GM19351 (cell line): ENCODE measurements at regions not wholly inside any gene's neighbourhood (a gene's known extent, or its start where the extent isn't known, plus 50 kb on each side); places are given as distances from the start of the nearest gene placed in this dataset.
"Not testable (repeated sequence)": the region's sequence is repeated elsewhere in the genome, so short reads cannot be mapped to it uniquely, and the experiment has no call there.

Experiments used
- ATAC-seq: cut with Tn5 transposase; IDR thresholded peaks from one replicate; pipeline ENCODE4 v1.9.1; 2021; ENCODE audit warnings: mild to moderate bottlenecking, moderate library complexity; ENCODE audit not compliant: unreplicated experiment

DNA sequence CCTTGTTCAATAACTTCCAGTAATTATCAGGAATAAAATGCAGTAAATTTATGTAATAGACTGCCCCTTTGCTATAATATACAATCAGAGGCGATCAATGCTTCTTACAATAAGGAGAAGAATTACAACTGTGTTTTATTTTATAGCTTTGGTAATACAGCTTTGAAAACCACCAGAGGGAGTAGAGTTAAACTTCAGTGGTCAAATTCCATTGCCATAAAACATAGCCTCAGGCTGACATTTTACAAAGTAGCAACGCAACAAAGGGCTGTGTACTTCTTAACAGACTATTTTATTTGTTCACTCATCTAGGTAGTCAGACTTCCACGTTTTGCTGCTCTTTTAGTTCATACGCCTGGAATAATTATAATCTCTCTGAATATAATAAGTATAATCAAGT, 58.5 kb downstream of the TEX13C start:
- ATAC-seq: no peak

DNA sequence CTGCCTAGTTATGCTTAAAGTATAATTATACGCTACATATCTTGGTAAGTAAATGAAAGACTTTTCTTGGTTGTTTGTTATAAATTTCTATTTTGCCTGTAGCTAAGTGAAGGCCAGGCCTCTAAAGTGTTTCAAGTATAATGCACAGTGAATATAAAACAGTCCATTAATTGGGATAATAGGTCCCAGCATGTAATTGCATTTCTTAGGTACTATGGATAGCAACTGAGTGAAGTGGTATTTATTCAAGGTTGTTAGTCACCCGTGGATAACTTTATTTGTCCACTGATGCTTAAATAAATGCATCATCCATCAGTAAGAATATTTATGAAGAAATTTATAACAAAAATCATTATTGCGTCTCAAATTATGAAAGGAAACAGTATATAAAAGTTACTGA, 59.1 kb downstream of the TEX13C start:
- ATAC-seq: no peak

DNA sequence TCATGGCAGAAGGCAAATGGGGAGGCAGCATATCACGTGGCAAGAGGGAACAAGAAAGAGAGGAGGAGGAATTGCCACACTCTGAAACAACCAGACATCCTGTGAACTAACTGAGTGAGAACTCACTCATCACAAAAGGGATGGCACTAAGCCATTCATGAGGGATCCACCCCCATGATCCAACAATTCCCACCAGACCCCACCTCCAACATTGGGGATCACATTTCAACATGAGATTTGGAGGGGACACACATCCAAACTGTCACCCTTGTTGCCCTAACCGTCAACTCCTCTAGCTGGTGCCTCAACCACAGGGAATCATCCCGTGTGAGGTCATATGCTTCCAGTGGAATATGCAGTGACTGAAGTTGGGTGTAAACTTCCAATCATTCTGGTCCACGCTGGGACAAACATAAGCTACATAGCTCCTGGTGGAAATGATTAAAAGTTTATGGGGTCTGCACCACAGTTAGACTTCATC, 62.5 kb downstream of the TEX13C start:
- ATAC-seq: no peak

DNA sequence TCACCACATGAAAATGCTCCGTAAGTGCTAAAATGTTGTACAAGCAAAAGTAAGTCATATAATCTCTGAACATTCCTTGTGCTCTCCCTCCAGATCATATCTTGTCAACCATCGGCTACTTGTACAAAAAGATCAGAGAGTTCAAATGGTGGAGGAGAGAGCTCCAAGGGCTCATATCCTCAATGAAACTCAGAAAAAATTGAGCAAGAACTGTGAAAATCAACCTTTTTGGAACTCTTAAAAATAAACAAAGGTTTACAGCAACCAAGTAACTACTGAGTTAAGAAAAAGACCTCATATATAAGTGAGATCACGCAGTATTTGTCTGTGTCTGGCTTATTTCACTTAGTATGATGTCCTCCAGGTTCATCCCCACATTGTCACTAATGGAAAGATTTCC, 63.2 kb downstream of the TEX13C start:
- ATAC-seq: no peak

DNA sequence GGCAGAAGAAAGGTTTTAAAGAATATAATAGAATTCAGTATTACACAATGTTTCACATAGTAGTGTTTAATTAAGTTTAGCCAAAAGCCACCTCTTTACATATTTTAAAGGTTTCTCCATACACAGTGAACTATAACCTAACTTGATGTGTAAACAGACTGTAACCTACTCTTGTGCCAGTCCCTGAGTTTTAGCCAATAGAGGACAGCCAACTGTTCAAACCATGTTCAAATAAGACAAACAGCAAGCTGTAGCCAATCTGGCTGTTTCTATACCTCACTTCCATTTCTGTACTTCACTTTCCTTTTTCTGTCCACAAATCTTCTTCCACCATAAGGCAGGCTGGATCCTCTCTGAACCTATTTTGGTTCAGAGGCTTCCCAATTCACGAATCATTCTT, 65.2 kb downstream of the TEX13C start:
- ATAC-seq: no peak

DNA sequence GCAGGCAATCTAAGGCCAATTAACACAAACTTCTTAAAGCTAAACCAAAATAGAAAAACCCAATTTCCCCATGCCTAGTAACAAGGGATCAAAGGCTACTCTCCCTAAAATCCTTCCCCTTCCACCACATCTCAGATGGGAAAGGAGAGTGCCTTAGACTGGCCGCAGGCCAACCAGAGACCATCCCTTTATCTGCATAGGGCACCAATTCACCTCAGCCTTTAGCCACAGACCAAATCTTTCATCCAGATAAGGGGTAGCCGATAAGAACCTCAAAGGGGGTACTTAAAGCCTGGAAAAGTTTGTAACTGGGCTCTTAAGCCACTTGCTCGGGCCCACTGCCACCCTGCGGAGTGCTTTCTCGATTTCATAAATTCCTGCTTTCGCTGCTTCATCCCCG, 68.3 kb downstream of the TEX13C start:
- no peak for ATAC-seq

DNA sequence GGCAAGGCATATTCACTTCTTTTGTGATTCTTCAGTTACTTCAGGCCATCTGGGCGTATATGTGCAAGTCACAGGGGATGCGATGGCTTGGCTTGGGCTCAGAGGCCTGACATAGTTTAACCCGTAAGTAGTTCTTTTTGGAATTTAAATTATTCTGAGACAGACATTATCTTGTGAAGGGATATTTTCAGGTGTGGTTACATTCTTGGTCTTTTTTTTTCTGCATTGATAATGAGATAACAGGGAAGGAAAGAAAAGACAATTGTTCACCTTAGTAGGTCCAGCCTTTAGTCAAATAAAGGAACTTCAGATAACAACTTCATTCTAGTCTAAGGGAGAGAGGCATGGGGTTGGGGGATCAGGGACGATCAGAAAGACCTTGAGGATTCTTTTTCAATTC, 74.8 kb downstream of the TEX13C start:
- no peak for ATAC-seq

DNA sequence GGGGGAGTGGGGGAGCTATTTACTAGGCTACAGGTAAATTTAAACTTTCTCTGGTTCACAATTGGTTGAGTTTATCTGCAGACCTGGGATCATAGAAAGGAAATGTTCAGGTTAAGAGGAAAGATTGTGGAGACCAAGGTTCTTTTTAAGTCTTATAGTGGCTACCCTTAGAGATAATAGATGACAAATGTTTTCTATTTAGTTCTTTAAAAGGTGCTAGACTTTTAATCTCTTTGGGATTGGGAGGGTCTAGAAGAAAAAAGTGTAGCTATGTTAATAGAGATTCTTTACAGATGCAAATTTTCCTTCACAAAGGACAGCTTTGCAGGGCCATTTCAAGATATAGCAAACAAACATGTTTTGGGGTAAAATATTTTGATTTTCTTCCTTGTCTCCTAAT, 76.0 kb downstream of the TEX13C start:
- ATAC-seq: no peak

DNA sequence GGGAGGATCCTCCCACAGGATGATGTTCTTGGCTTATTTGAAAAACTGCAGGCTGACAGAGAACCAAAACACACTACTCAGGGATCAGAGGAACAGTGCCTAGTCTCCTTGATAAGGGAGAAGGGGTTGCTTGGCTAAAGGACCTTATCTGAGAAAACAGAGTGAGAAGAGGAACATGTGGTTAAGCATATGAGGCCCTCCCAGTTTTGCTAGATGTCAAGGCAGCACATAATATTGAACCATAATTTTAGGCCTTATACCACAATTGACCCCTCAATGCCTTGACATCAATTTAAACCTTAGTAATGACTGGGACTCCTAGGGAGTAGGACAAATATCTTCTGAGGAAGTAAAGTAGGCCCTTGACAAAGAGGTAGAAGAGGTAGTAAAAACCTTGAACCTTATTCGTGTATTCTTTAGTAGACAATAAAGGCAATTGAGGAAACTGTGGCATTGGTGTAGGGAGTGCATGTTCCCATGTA, 79.3 kb downstream of the TEX13C start:
- ATAC-seq: no peak

DNA sequence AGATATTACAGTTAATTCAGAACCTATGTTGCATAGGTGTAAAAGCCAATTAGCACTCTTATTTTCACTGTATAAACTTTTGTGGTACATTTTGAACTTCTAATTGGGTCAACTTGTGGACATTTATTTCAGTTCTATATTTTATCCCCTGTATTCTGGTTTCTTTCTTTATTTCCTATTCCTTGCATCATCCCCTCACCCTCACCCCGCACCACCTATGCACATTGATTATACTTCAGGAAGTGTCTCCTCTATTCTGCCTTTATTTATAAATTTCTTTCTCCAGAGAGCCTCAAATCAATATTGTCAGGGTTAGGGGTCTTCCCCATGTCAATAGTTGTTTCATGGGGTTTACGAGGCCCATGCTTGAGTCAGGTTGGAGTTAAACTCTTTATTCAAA, 83.1 kb downstream of the TEX13C start:
- ATAC-seq: no peak

DNA sequence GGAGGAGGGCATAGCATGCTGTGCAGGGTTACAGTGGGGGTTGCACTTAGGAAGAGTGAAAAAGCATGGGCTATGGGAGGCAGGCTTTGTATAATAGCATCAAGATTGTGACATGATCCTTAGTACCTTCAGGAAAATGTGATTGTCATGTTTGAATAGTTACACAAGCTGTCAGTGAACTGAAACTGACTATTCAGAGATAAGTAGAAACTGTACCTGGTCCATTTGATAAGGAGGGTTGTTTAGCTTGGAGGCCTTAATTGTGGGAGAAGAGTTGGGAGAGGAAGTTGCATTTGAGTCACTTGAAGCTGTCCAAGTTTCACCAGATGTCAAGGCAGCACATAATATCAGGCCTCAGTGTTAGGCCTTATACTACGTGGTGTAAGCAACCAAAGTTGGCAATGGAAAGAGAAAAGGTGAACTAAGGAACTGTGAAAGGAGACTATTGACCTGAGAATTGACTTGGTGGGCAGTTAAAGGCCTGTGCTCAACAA, 85.0 kb downstream of the TEX13C start:
- no peak for ATAC-seq

DNA sequence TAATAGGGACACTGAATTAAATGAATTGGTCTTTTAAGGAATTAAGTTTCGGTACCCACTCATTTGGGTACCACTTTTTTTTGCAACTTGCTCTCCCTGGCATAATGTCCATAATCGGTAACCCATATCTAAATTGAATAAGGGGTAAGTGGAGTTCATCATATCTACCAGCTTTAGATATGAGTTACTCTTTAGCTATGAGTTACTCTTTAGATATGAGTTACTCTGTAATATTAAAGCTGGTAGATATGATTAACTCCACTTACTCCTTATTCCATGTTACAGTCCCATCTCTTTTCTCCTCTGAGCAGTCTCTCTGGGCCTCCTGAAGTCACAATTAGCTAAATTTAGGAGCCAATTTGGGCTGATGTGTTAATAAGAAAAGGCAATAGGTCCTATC, 85.7 kb downstream of the TEX13C start:
- no peak for ATAC-seq

DNA sequence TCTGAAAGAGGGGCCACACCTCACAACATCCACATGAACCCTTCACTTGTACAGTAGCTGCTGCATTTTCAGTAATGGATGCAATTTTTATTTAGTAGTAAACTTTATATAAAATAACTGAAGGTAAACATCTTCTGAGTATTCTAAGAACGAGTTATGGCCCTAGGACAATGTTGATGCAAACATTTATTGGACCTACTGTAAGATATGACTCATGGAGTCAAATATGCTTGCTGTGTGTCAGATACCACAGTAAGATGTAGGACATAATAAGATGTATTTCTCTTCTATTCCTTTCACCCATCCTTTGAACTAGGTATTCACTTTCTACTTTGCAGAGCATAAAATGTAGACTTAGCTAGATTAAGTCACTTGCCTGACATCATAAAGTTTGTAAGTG, 87.6 kb downstream of the TEX13C start:
- ATAC-seq: no peak

DNA sequence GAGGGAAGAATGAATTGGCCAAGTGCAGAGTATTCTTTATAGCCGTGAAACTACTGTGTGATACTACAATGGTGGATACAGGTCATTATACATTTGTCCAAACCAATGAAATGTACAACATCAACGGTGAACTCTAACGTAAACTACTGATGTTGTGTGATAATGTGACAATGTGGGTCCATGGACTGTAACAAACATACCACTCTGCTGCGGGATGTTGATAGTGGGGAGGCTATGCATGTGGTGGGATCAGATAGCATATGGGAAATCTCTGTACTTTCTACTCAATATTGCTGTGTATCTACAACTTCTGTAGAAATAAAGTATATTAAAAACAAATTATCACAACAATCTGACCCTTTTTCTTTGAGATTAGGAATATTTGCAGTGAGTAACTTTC, 101.1 kb downstream of the TEX13C start:
- ATAC-seq: no peak

DNA sequence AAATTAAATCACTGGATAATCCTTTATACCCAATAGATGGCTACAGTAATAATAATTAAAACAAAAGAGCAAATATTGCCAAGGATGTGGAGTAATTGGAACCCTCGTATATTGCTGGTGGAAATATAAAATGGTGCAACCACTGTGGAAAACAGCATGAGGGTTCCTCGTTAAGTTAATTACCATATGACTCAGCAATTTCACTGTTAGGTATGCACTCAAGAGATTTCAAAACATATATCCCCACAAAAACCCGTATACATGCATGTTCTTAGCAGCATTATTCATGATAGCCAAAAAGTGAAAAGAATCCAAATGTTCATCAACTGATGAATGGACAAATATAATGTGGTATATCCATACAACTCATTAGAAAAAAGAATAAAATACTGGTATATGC, 103.3 kb downstream of the TEX13C start:
- ATAC-seq: no peak

DNA sequence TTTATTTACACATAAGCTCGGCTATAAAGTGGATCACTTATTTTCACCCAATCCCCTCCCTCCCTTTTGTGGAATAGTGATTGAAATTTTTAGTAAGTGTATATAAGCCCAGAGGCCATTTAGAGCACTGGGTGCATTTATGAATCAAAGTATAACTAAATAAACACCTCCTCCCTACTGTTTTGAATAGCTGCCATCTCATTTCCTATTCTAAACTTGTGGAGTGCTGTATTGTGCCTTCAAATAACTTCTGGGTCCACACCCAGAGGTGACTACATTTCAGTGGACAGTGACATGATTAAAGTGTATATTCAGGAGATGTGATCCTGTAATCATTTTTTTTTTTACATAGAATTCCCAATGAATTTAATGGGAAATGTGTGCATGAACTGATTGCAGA, 104.9 kb downstream of the TEX13C start:
- no peak for ATAC-seq

DNA sequence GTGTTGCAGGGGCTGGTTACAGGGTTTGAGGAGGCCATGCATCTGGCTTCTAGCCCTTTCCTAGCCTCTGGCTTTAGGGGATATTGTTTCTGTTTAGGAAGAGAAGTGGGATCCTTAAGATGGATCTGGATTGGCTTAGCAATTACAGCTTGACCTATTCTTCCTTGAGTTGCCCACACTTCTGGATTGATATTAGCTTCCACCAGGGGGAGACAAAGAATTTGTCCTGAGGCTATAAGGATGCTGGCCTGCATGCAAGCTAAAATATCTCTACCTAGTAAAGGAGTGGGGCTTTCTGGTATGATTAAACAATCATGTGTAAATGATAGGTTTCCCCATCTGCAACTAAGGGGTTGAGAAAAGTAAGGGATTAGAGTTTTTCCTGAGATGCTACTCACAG, 117.2 kb downstream of the TEX13C start:
- peak; percentile 66 for ATAC-seq

DNA sequence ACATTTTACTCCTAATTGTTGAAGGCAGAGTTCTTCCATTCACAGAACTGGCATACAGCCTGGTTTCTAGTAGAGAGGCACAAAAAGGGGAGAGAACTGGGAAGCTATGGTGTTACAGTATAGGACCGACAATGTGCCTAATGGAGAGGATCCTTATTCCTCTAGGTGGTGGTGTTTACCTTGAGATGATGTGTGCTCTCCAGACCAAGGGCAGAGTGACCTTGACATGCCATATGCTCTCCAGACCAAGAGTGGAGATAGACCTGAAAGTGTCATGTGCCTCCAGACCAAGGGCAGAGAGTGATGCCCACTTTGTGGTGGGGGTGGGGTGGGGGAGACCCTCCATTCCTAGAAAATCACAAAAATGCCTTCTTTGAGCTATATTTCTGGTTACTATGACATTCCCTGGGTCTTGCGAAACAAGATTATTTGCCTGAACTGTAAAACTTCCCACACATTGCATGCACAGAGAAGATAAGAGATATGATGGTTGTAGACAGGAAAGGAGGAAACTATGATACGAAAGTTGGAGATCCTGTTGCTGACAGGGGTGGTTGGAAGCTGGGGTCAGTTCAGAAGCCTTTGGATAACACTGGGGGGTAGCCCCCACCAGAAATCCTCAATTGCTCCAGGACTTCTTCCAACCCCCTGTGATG, 119.7 kb downstream of the TEX13C start:
- no peak for ATAC-seq

DNA sequence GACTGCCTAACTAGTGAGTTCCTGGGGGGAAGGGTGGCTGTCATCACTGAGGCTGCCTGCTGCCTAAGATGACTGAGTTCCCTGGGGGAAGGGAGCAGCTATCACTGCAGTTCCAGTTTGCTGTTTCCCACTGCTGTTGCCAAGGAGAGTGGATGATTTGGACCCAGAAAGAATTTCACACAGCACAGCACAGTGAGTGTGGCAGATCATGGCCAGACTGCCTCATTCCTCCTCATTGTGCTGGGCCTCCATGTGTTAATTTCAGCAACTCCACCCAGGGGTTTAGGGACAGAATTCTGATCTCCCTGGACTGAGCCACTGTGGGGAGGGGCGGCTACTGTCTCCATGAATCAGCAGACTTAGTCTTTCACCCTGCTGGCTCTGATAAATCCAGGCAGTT, 125.0 kb downstream of the TEX13C start:
- no peak for ATAC-seq

DNA sequence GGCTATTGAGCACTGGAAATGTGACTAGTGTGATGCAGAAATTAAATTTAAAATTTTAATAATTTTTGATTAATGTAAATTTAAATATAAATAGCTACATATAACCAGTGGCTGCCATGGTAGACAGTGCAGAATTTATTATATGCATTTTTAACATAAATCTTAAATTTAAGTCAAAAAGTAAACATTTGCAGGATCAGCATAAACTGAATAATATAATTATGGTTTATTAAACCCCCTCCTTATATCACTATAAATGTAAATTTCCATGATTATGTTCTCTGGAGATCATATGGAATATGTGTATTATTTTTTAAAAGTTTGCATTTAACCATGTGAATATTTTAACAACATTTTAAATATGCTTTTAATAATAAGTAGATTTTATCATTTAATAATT, 155.8 kb downstream of the TEX13C start:
- no peak for ATAC-seq

DNA sequence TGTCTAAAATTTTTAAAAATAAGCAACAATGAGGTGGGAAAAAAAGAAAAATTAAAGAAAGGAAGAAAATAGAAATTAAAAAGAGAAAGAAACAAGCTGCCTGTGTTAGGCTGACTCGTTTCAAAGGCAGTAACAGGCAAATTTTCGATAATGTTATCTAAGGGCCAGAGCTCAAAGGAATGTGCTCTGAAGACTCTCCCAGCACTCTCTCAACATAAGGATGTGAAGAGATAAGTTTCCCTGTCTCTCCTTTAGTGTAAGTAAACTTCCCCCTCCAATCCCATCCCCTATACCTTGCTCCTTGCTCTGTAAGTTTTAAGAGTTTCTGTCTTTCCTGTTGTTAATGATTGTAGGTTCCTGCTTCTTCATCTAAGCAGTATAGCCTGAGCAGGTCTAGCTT, 172.8 kb downstream of the TEX13C start:
- ATAC-seq: no peak

DNA sequence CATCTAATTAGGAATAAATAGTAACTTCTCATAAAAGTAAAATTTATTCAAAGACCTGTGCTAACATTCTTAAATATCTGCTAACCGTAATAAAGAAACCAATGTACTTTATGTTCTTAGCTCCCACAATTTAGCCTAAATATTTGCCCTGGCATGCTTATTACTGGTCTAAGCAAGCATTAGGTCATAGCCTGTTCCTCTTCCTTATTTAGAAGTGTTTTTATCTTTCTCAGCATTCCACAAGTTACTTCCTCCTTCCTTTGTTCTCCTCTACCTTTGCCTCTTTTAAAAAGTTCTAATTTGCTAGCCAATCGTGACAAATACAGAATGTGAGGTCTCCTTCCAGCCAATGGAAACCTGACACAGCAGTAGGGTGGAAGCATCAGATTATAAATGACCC, 173.3 kb downstream of the TEX13C start:
- ATAC-seq: not testable (repeated sequence)

DNA sequence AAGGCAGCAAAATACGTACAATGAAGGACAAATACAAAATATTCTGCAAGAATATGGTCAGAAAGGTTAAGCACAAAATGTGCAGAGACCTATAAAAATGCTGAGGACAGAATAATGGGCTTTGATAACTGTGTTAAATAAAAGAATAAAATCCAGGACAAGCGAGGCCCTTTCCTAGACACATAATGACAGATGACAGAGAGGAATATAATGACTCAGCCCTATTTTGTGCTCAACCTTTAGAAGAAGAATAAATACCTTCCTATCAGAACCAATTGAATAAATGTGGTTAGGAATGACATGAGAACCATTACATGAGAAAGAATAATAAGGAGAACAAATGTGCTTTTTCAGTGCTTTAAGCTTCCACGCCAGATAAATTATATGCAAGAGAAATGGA, 178.0 kb downstream of the TEX13C start:
- no peak for ATAC-seq
